ENCODE measurements at regions not wholly inside any gene's neighbourhood (a gene's known extent, or its start where the extent isn't known, plus 50 kb on each side); places are given as distances from the start of the nearest gene placed in this dataset.
"Not testable (repeated sequence)": the region's sequence is repeated elsewhere in the genome, so short reads cannot be mapped to it uniquely, and the experiment has no call there.

DNA sequence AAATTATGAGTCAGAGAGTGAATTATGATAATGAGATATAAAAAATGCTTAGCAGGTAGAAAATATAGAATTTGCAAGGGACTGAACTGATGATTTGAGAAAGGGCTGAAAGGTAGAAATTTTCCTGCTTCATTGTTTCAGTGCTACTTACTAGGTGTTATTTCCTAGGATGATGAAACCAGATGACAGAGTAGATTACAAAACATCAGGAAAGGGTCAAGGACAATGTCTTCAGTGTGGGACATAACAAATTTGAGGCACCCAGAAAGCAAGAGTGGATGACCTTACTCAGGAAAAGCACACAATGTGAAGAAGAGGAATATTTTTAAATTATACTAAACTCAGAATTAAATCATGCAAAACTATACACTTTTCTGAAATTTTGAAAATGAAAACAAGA, 102.1 kb downstream of the SHCBP1 start:
- Histone ChIP-seq H3K36me3 (no peaks in the 10 kb centered on the region), H3K27ac (no peak overlapping the region), H3K4me1 (no peaks in the 10 kb centered on the region), H3K9me3 (peaks cover 0 to 15% (median 0%) of the 10 kb centered on the region in 4 donors), H3K27me3 (no peaks in the 10 kb centered on the region), H3K4me3 (no peak overlapping the region)
- TF ChIP-seq POLR2A (IDR thresholded peaks at IDR 0.05) (no peak), EP300 (IDR thresholded peaks at IDR 0.05) (no peak), CTCF (IDR thresholded peaks at IDR 0.05) (no peak)
- no peak for DNase-seq (ENCODE audit: low spot score in 2 of 2)

DNA sequence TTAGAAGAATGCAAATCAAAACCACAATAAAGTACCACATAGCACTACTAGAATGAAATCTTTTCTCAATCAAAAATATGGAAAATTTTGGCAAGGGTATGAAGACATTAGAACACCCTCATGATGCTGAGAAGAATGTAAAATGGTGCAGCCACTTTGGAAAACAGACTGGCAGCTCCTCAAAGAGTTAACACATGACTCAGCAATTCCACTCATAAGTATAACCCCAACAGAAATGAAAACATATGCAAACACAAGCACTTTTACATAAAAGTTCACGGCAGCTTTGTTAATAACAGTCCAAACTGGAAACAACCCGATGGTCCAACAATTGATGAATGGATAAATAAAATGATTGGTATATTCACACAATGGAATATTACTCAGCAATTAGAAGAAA, 124.5 kb downstream of the SHCBP1 start:
- 74 to 80% methylated on average over 2 of the region's 2 CpGs for WGBS, 2 donors
- Histone ChIP-seq H3K27ac (no peak overlapping the region), H3K36me3 (no peaks in the 10 kb centered on the region), H3K9me3 (no peaks in the 10 kb centered on the region), H3K4me1 (no peaks in the 10 kb centered on the region), H3K27me3 (no peaks in the 10 kb centered on the region), H3K4me3 (no peak overlapping the region)
- DNase-seq (ENCODE audit: low spot score in 2 of 2) = no peak
- TF ChIP-seq EP300 (IDR thresholded peaks at IDR 0.05) = no peak
- no peak for TF ChIP-seq POLR2A (IDR thresholded peaks at IDR 0.05)
- no peak for TF ChIP-seq CTCF (IDR thresholded peaks at IDR 0.05)

- WGBS, 2 donors = 37 to 40% methylated on average over 4 of the region's 4 CpGs
- Histone ChIP-seq H3K27ac (no peak overlapping the region), H3K4me3 (no peak overlapping the region), H3K36me3 (no peaks in the 10 kb centered on the region), H3K4me1 (no peaks in the 10 kb centered on the region), H3K27me3 (no peaks in the 10 kb centered on the region), H3K9me3 (peaks cover 0 to 17% (median 0%) of the 10 kb centered on the region in 4 donors)
- TF ChIP-seq CTCF (IDR thresholded peaks at IDR 0.05) (no peak), EP300 (IDR thresholded peaks at IDR 0.05) (no peak), POLR2A (IDR thresholded peaks at IDR 0.05) (no peak)
- no peak for DNase-seq (ENCODE audit: low spot score in 2 of 2)
These were observed 138.3 kb downstream of the SHCBP1 start for GRCh38 chr16:46482895-46483294.

DNA sequence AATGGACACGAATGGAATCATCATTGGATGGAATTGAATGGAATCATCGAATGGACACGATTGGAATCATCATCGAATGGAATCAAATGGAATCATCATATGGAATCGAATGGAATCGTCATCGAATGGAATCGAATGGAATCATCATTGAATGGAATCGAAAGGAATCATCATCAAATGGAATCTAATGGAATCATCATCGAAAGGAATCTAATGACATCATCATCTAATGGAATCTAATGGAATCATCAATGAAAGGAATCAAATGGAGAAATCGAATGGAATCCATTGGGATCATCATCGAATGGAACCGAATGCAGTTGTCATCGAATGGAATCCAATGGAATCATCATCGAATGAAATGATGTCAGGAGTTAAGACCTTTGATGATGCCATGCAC, 154.9 kb downstream of the SHCBP1 start:
- Histone ChIP-seq H3K9me3 (peaks cover 0 to 31% (median 0%) of the 10 kb centered on the region in 4 donors), H3K27me3 (no peaks in the 10 kb centered on the region), H3K4me1 (no peaks in the 10 kb centered on the region), H3K36me3 (no peaks in the 10 kb centered on the region), H3K27ac (no peak overlapping the region), H3K4me3 (no peak overlapping the region)
- no peak for DNase-seq (ENCODE audit: low spot score in 2 of 2)
- TF ChIP-seq POLR2A (IDR thresholded peaks at IDR 0.05) (no peak), CTCF (IDR thresholded peaks at IDR 0.05) (no peak), EP300 (IDR thresholded peaks at IDR 0.05) (no peak)
- WGBS, 2 donors = 75 to 81% methylated on average over 15 of the region's 15 CpGs

GRCh38 chr16:46454801-46455200, 166.4 kb downstream of the SHCBP1 start:
- not testable (repeated sequence) for H3K4me1 ChIP-seq; H3K27me3 ChIP-seq; H3K4me3 ChIP-seq; H3K9me3 ChIP-seq; H3K27ac ChIP-seq; H3K36me3 ChIP-seq; DNase-seq (ENCODE audit: low spot score in 2 of 2)
- WGBS, 2 donors = 68 to 72% methylated on average over 9 to 10 of the region's 10 CpGs
